Ishikawa (cell line): ENCODE measurements at regions not wholly inside any gene's neighbourhood (a gene's known extent, or its start where the extent isn't known, plus 50 kb on each side); places are given as distances from the start of the nearest gene placed in this dataset.
A peak's percentile ranks its signal among the peaks of the same experiment; 100 is the strongest.

Source experiments
- CEBPB ChIP-seq: IDR thresholded peaks from 2 replicates; pipeline ENCODE4 v1.6.1; 2012
- CREB1 ChIP-seq: IDR thresholded peaks from 2 replicates; pipeline ENCODE4 v1.6.1; 2012; ENCODE audit warnings: low read depth
- EGR1 ChIP-seq: IDR thresholded peaks from 2 replicates; pipeline ENCODE4 v1.6.1; 2012
- EP300 ChIP-seq: IDR thresholded peaks from 2 replicates; pipeline ENCODE4 v1.6.1; 2012; ENCODE audit warnings: borderline replicate concordance
- FOXM1 ChIP-seq: IDR thresholded peaks from 2 replicates; pipeline ENCODE4 v1.6.1; 2012; ENCODE audit warnings: low read depth, borderline replicate concordance
- MAX ChIP-seq: IDR thresholded peaks from 2 replicates; pipeline ENCODE4 v1.6.1; 2012
- NFIC ChIP-seq: IDR thresholded peaks from 2 replicates; pipeline ENCODE4 v1.6.1; 2012
- RAD21 ChIP-seq: IDR thresholded peaks from 2 replicates; pipeline ENCODE4 v1.6.1; 2012; ENCODE audit warnings: low read depth
- REST ChIP-seq: IDR thresholded peaks from 2 replicates; pipeline ENCODE4 v1.6.1; 2012; ENCODE audit warnings: low read depth, mild to moderate bottlenecking
- TAF1 ChIP-seq: IDR thresholded peaks from 2 replicates; pipeline ENCODE4 v1.6.1; 2012; ENCODE audit warnings: low read depth, mild to moderate bottlenecking
- TCF12 ChIP-seq: IDR thresholded peaks from 2 replicates; pipeline ENCODE4 v1.6.1; 2012; ENCODE audit warnings: low read depth
- TEAD4 ChIP-seq: IDR thresholded peaks from 2 replicates; pipeline ENCODE4 v1.6.1; 2012
- YY1 ChIP-seq: IDR thresholded peaks from 2 replicates; pipeline ENCODE4 v1.6.1; 2012; ENCODE audit warnings: low read depth
- ZBTB7A ChIP-seq: IDR thresholded peaks from 2 replicates; pipeline ENCODE4 v1.6.1; 2012; ENCODE audit warnings: low read depth
- TF ChIP-seq, protein P1 (sequence below): IDR thresholded peaks from 2 replicates; pipeline ENCODE4 v1.6.1; 2012

- TF ChIP-seq TEAD4 (no peak), YY1 (no peak), NFIC (no peak), CREB1 (no peak), CEBPB (no peak), ZBTB7A (no peak), TAF1 (no peak)
- TF ChIP-seq, protein P1, sequence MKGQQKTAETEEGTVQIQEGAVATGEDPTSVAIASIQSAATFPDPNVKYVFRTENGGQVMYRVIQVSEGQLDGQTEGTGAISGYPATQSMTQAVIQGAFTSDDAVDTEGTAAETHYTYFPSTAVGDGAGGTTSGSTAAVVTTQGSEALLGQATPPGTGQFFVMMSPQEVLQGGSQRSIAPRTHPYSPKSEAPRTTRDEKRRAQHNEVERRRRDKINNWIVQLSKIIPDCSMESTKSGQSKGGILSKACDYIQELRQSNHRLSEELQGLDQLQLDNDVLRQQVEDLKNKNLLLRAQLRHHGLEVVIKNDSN, result no peak
Observed at GRCh38 chr2:134146161-134146560, 107.7 kb upstream of the MGAT5 start.

DNA sequence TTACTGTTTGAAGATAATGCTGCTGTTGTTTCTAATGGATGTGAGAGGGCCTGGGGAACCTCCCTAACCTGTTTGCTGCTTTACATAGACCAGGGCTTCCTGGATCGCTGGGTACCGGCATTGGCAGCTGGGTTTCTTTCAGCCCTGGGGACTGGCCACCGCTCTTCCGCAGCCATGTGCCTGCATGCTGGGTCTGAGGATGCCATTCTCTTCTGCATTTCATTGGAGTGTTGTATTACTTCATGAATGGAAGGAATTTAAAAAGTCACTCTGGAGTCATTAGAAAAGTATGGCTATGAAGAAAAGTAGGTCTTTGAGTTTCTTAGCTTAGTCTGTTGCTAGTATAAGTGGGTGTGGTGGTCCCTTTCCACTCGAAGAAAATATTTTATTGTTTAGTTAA is 107.3 kb upstream of the MGAT5 start:
- peak; percentile 17; the same call in 1 of the 2 replicates for TF ChIP-seq YY1
- no peak for TF ChIP-seq RAD21
- no peak for TF ChIP-seq REST
- TF ChIP-seq MAX, result peak; percentile 62

DNA sequence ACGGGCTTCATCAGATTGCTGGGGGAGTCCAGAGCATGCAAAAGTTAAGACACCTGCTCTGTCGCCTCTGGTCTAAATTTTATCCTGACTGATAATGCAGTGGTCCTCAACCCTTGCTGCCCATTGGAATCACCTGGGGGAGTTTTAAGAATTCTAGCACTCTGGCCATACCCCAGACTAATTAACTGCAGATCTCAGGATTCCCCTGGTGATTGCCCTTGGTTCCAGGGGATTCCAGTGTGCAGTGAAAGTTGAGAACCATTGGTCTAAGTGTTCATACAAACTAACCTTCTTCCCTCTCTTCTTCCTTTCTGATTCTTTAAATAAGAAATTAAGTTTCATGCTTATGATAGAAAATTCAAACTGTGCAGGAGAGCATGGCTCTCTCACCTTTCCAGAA is 105.7 kb upstream of the MGAT5 start:
- no peak for TF ChIP-seq FOXM1

DNA sequence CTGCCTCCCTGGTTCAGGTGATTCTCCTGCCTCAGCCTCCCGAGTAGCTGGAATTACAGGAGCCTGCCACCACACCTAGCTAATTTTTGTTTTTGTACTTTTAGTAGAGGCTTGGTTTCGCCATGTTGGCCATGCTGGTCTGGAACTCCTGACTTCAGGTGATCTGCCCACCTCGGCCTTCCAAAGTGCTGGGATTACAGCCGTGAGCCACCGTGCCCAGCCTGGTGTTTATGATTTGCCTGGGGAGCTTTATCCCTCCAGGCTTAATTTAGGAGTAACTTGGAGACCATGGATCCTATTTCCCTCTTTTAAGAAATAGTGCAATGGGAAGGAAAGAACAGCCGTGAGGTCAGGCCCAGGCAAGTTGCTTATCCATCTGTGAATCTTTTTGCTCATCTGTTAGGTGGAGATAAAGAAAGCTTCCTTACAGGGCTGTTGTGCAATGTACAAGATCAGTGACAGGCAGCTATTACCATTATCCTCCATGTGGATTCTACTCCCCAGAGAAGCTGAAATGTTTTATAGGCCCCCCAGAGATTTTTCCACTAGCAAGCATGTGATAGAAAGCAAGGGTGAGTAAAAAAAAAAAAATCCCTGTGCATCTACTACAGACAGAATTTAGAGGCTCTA is 104.9 kb upstream of the MGAT5 start:
- no peak for TF ChIP-seq EGR1
- TF ChIP-seq MAX, result no peak
- TF ChIP-seq, protein P1, result no peak
- no peak for TF ChIP-seq CEBPB
- TF ChIP-seq EP300, result no peak
- TF ChIP-seq CREB1, result no peak
- TF ChIP-seq TAF1, result no peak
- no peak for TF ChIP-seq TEAD4
- TF ChIP-seq NFIC, result no peak
- TF ChIP-seq TCF12, result no peak
- TF ChIP-seq REST, result no peak

GRCh38 chr2:134149904-134150303 is 104.0 kb upstream of the MGAT5 start:
- TF ChIP-seq REST (no peak), TAF1 (no peak), TCF12 (no peak), RAD21 (no peak), CREB1 (no peak), EP300 (no peak), EGR1 (no peak), CEBPB (no peak), TEAD4 (no peak), MAX (no peak), NFIC (no peak), YY1 (no peak), FOXM1 (no peak)
- TF ChIP-seq, protein P1, result no peak
